HepG2 (cell line): ENCODE measurements at regions not wholly inside any gene's neighbourhood (a gene's known extent, or its start where the extent isn't known, plus 50 kb on each side); places are given as distances from the start of the nearest gene placed in this dataset.

Source experiments
- ATAC-seq: fragments of 200-7000 bp; cut with Tn5 transposase; 3 replicates; pipeline ENCODE4 v1.9.1; 2020; ENCODE audit warnings: mild to moderate bottlenecking, moderate library complexity
- BruUV-seq: library from RNA; stranded (reverse); fragments of 400-500 nt; replicated peaks from 2 replicates; lab custom pipeline; 2021; lab: Mats Ljungman, UMichigan
- CTCF ChIA-PET: fragments of 300-600 bp; formaldehyde crosslinking; extraction: SDS; loops from one replicate; lab custom pipeline; 2021; ENCODE audit warnings: low total read pairs, inconsistent platforms, low intra/inter-chr PET ratio; lab: Yijun Ruan, JAX
- POLR2A ChIA-PET: fragments of 350-600 bp; sonication (Branson Sonifier 250); formaldehyde crosslinking; loops from one replicate; lab custom pipeline; 2020; ENCODE audit warnings: antibody characterized with exemption, inconsistent platforms; lab: Yijun Ruan, JAX
- DNase-seq: peaks from one replicate; pipeline ENCODE4 v3.0.0-alpha.2; 2015; ENCODE audit warnings: low spot score
- FAIRE-seq: peaks from 3 replicates; lab custom pipeline; 2011; peaks lifted over from hg19 to GRCh38; lab: Jason Lieb, UNC
- H2AFZ ChIP-seq: one replicate; pipeline ENCODE4 v1.6.1; 2011; ENCODE audit warnings: low read length, inconsistent platforms
- H3K27ac ChIP-seq: fragments of 300-600 bp; 3 replicates; pipeline ENCODE4 v1.8.0; 2011; ENCODE audit warnings: mixed run types, mild to moderate bottlenecking, mixed read lengths, low read length, inconsistent platforms; ENCODE audit not compliant: insufficient read depth; ENCODE audit errors: extremely low read length
- H3K27me3 ChIP-seq, 2 experiments: fragments of 200-600 bp in 1 of 2; 2 replicates in 1 of 2; 3 replicates in 1 of 2; pipeline versions ENCODE4 v1.6.0 to v1.8.0; 2011; ENCODE audit warnings: low read length in 2 of 2, mild to moderate bottlenecking in 2 of 2, moderate library complexity in 2 of 2, inconsistent platforms in 1 of 2; ENCODE audit not compliant: insufficient read depth in 2 of 2, control insufficient read depth in 1 of 2
- H3K36me3 ChIP-seq, 2 experiments: fragments of 200-600 bp in 1 of 2; replicated peaks in 1 of 2; 2 replicates in 1 of 2; 3 replicates in 1 of 2; pipeline versions ENCODE4 v1.5.1 to v1.8.0; 2011; ENCODE audit warnings: low read length in 2 of 2, inconsistent platforms in 1 of 2; ENCODE audit not compliant: insufficient read depth in 2 of 2, control insufficient read depth in 1 of 2
- H3K4me1 ChIP-seq: 2 replicates; pipeline ENCODE4 v1.5.1; 2012; ENCODE audit warnings: low read length, inconsistent platforms; ENCODE audit not compliant: insufficient read depth
- H3K4me2 ChIP-seq: 2 replicates; pipeline ENCODE4 v1.6.0; 2011; ENCODE audit warnings: low read depth, low read length, inconsistent platforms
- H3K4me3 ChIP-seq, 3 experiments: fragments of 200-600 bp in 1 of 3; sonication (generic), shearing (Covaris generic) in 1 of 3; replicated peaks in 1 of 3; 2 replicates each; pipeline ENCODE4 v1.5.1; 2011 to 2016; ENCODE audit warnings: low read length in 3 of 3, inconsistent platforms in 2 of 3, low read depth in 2 of 3, mild to moderate bottlenecking in 2 of 3, control low read depth in 1 of 3, mixed read lengths in 1 of 3; ENCODE audit not compliant: insufficient read depth in 1 of 3
- H3K79me2 ChIP-seq: one replicate; pipeline ENCODE4 v1.6.1; 2011; ENCODE audit warnings: low read length, inconsistent platforms; ENCODE audit not compliant: insufficient read depth
- H3K9ac ChIP-seq: 2 replicates; pipeline ENCODE4 v1.6.0; 2011; ENCODE audit warnings: mild to moderate bottlenecking, low read depth, low read length, inconsistent platforms; ENCODE audit not compliant: insufficient read depth
- H3K9me3 ChIP-seq: 2 replicates; pipeline ENCODE4 v1.5.1; 2012; ENCODE audit warnings: mild to moderate bottlenecking, low read length
- H4K20me1 ChIP-seq: 2 replicates; pipeline ENCODE4 v1.6.0; 2011; ENCODE audit warnings: inconsistent platforms, mild to moderate bottlenecking, low read length, moderate library complexity; ENCODE audit not compliant: insufficient read depth
- GATAD1 ChIP-seq: IDR thresholded peaks from 2 replicates; pipeline ENCODE4 v1.6.1; 2016; ENCODE audit warnings: missing genetic modification reagents, missing compliant biosample characterization
- HMGA1 ChIP-seq: sonication (generic); formaldehyde crosslinking; conservative IDR thresholded peaks from 2 replicates; pipeline ENCODE4 v1.4.0; 2020; ENCODE audit warnings: missing genetic modification reagents
- MIER2 ChIP-seq: IDR thresholded peaks from 2 replicates; pipeline ENCODE4 v1.6.1; 2016; ENCODE audit warnings: missing biosample characterization, missing genetic modification reagents
- RXRA ChIP-seq: sonication (generic); formaldehyde crosslinking; IDR thresholded peaks from 2 replicates; pipeline ENCODE4 v1.5.1; 2020; ENCODE audit warnings: missing genetic modification reagents
- SMARCE1 ChIP-seq: fragments of 450-650 bp; IDR thresholded peaks from 2 replicates; pipeline ENCODE4 v1.6.1; 2017; ENCODE audit warnings: borderline replicate concordance
- TBL1XR1 ChIP-seq: fragments of 150-350 bp; IDR thresholded peaks from 2 replicates; pipeline ENCODE4 v1.6.1; 2014; ENCODE audit warnings: borderline replicate concordance, low read length; ENCODE audit not compliant: partially characterized antibody
- ZBTB38 ChIP-seq: sonication (generic); formaldehyde crosslinking; IDR thresholded peaks from 2 replicates; pipeline ENCODE4 v1.5.1; 2020; ENCODE audit warnings: mild to moderate bottlenecking, missing genetic modification reagents
- ZNF225 ChIP-seq: sonication (generic); formaldehyde crosslinking; IDR thresholded peaks from 2 replicates; pipeline ENCODE4 v1.4.0; 2020; ENCODE audit warnings: mild to moderate bottlenecking, missing genetic modification reagents
- ZNF230 ChIP-seq: sonication (generic); formaldehyde crosslinking; IDR thresholded peaks from 2 replicates; pipeline ENCODE4 v1.4.0; 2020; ENCODE audit warnings: mild to moderate bottlenecking, missing genetic modification reagents
- ZNF331 ChIP-seq: sonication (generic); formaldehyde crosslinking; IDR thresholded peaks from 2 replicates; pipeline ENCODE4 v1.4.0; 2020; ENCODE audit warnings: missing genetic modification reagents
- ZNF432 ChIP-seq: sonication (generic); formaldehyde crosslinking; IDR thresholded peaks from 2 replicates; pipeline ENCODE4 v1.5.0; 2020; ENCODE audit warnings: missing genetic modification reagents, mild to moderate bottlenecking, borderline replicate concordance
- ZNF724P ChIP-seq: sonication (generic); formaldehyde crosslinking; IDR thresholded peaks from 2 replicates; pipeline ENCODE4 v1.8.0; 2022; ENCODE audit warnings: missing genetic modification reagents, borderline replicate concordance
- ZNF777 ChIP-seq: sonication (generic); formaldehyde crosslinking; IDR thresholded peaks from 2 replicates; pipeline ENCODE4 v1.4.0; 2020; ENCODE audit warnings: missing genetic modification reagents
- WGBS: methylation state at CpG from one replicate; pipeline ENCODE4 v1.1.6; 2017; ENCODE audit warnings: low lambda C conversion rate; 5-methylcytosine and 5-hydroxymethylcytosine counted together
- in situ Hi-C: cut with HindIII; loops from 2 replicates; pipeline ENCODE4 v1.10.0; 2017; ENCODE audit warnings: low pct_unique_long_range_greater_than_20kb; ENCODE audit not compliant: extremely low pct_ligation_motif_present
- intact Hi-C: fragments of 100-400 bp; cut with micrococcal nuclease; formaldehyde crosslinking; loops from one replicate; pipeline ENCODE4 v1.10.0; 2022; ENCODE audit not compliant: unreplicated experiment

- H3K4me2 ChIP-seq, result no peak overlapping the region
- in situ Hi-C loops (loop anchor here (25.0 kb wide), 1 partner anchor 1261 kb away; no protein-coding TSS in a partner anchor), intact Hi-C loops (no loop called here)
- ATAC-seq (no peak), DNase-seq (no peak), FAIRE-seq (no peak)
- H3K36me3 ChIP-seq, result no peaks in the 10 kb centered on the region
- H3K27ac ChIP-seq, result no peak overlapping the region
- H3K9me3 ChIP-seq, result no peaks in the 10 kb centered on the region
- POLR2A ChIA-PET, result no interaction called here
- H4K20me1 ChIP-seq, result no peaks in the 10 kb centered on the region
- no peaks in the 10 kb centered on the region for H3K79me2 ChIP-seq
- H3K9ac ChIP-seq, result no peak overlapping the region
- no peak overlapping the region for H3K4me3 ChIP-seq
- TF ChIP-seq GATAD1 (CRISPR knock-in tag), result no peak
- no peak for TF ChIP-seq MIER2 (CRISPR knock-in tag)
- no peak for TF ChIP-seq ZNF724P (CRISPR knock-in tag)
- TF ChIP-seq ZNF230 (CRISPR knock-in tag), result no peak
- TF ChIP-seq RXRA (CRISPR knock-in tag), result no peak
- no peak for TF ChIP-seq ZNF777 (CRISPR knock-in tag)
- CTCF ChIA-PET, result no interaction called here
- BruUV-seq, result no TSS peak
- 0 out of 2 replicates have a peak, but pooled peaks cover 9% of the 10 kb centered on the region for H3K4me1 ChIP-seq
- H2AFZ ChIP-seq, result no peak overlapping the region
- 40% methylated on average over 15 of the region's 15 CpGs for WGBS
- peaks cover 0 to 24% of the 10 kb centered on the region in 2 experiments; a peak in 3 of 5 replicates for H3K27me3 ChIP-seq
Observed at GRCh38 chr6:44651604-44652003, 264.1 kb downstream of the CDC5L start.

- Histone ChIP-seq H2AFZ (no peak overlapping the region), H3K36me3 (no peaks in the 10 kb centered on the region), H3K27me3 (peaks cover 0 to 24% of the 10 kb centered on the region in 2 experiments; a peak in 3 of 5 replicates), H3K4me3 (no peak overlapping the region), H3K4me1 (0 out of 2 replicates have a peak, but pooled peaks cover 9% of the 10 kb centered on the region), H3K9me3 (no peaks in the 10 kb centered on the region), H3K9ac (no peak overlapping the region), H3K79me2 (no peaks in the 10 kb centered on the region), H4K20me1 (no peaks in the 10 kb centered on the region), H3K27ac (no peak overlapping the region), H3K4me2 (no peak overlapping the region)
- intact Hi-C loops, result no loop called here
- no peak for ATAC-seq
- DNase-seq, result no peak
- no peak for TF ChIP-seq ZNF225
- TF ChIP-seq ZNF331 (CRISPR knock-in tag), result no peak
- TF ChIP-seq ZNF432 (CRISPR knock-in tag), result no peak
- no peak for TF ChIP-seq ZBTB38 (CRISPR knock-in tag)
- no peak for TF ChIP-seq TBL1XR1
- no peak for TF ChIP-seq HMGA1 (CRISPR knock-in tag)
- TF ChIP-seq SMARCE1, result no peak
- 0% methylated on average over 1 of the region's 1 CpG for WGBS
- in situ Hi-C loops, result loop anchor here (25.0 kb wide), 1 partner anchor 1260 kb away; no protein-coding TSS in a partner anchor
- POLR2A ChIA-PET, result no interaction called here
- no peak for FAIRE-seq
- BruUV-seq, result no TSS peak
- CTCF ChIA-PET, result no interaction called here
Observed at GRCh38 chr6:44652547-44652946, 265.0 kb downstream of the CDC5L start.
